C4-2B (cell line): ENCODE measurements at regions not wholly inside any gene's neighbourhood (a gene's known extent, or its start where the extent isn't known, plus 50 kb on each side); places are given as distances from the start of the nearest gene placed in this dataset.

Experiments used
- H3K27ac ChIP-seq: fragments of 450-650 bp; 2 replicates; pipeline ENCODE4 v1.5.1; 2017
- ZFX ChIP-seq: fragments of 450-650 bp; IDR thresholded peaks from 2 replicates; pipeline ENCODE4 v1.6.1; 2017
- TF ChIP-seq, protein P1 (sequence below): fragments of 450-650 bp; conservative IDR thresholded peaks from 2 replicates; pipeline ENCODE4 v1.5.1; 2017; ENCODE audit warnings: mild to moderate bottlenecking

- no peak overlapping the region for H3K27ac ChIP-seq
- TF ChIP-seq ZFX = no peak
- TF ChIP-seq, protein P1, sequence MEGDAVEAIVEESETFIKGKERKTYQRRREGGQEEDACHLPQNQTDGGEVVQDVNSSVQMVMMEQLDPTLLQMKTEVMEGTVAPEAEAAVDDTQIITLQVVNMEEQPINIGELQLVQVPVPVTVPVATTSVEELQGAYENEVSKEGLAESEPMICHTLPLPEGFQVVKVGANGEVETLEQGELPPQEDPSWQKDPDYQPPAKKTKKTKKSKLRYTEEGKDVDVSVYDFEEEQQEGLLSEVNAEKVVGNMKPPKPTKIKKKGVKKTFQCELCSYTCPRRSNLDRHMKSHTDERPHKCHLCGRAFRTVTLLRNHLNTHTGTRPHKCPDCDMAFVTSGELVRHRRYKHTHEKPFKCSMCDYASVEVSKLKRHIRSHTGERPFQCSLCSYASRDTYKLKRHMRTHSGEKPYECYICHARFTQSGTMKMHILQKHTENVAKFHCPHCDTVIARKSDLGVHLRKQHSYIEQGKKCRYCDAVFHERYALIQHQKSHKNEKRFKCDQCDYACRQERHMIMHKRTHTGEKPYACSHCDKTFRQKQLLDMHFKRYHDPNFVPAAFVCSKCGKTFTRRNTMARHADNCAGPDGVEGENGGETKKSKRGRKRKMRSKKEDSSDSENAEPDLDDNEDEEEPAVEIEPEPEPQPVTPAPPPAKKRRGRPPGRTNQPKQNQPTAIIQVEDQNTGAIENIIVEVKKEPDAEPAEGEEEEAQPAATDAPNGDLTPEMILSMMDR = no peak
These were observed 160.9 kb downstream of the GATB start for GRCh38 chr4:151599863-151600262.

GRCh38 chr4:151600432-151600831 is 160.4 kb downstream of the GATB start:
- no peak overlapping the region for H3K27ac ChIP-seq
- no peak for TF ChIP-seq ZFX
- TF ChIP-seq, protein P1 = no peak

GRCh38 chr4:151603377-151603776 is 157.4 kb downstream of the GATB start:
- no peak for TF ChIP-seq ZFX
- TF ChIP-seq, protein P1 = no peak

GRCh38 chr4:151604238-151604637 is 156.6 kb downstream of the GATB start:
- H3K27ac ChIP-seq = no peak overlapping the region
- no peak for TF ChIP-seq ZFX
- TF ChIP-seq, protein P1 = peak; percentile 68

More at GRCh38 chr4:151603377-151603776, 157.4 kb downstream of the GATB start:
- no peak overlapping the region for H3K27ac ChIP-seq

DNA sequence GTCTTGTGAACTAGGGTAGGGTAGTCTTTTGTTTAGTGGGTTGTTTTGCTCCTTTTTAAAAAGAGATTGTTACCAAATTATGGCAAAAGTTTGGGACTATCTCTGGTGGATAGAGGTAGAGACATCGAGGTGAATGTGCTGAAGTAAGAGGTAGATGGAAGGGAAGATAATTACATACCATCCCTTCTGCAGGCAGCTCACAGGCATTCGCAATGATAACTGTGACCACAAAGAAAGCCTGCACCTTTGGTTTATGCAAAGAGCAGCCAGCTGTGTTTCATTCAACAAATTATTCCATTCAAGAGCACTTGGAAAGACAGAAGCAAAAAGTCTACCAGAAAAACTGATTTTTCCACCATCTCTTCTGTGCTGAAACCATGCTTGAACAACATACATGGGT is 155.6 kb downstream of the GATB start:
- H3K27ac ChIP-seq = no peak overlapping the region
- no peak for TF ChIP-seq ZFX
- TF ChIP-seq, protein P1 = no peak

DNA sequence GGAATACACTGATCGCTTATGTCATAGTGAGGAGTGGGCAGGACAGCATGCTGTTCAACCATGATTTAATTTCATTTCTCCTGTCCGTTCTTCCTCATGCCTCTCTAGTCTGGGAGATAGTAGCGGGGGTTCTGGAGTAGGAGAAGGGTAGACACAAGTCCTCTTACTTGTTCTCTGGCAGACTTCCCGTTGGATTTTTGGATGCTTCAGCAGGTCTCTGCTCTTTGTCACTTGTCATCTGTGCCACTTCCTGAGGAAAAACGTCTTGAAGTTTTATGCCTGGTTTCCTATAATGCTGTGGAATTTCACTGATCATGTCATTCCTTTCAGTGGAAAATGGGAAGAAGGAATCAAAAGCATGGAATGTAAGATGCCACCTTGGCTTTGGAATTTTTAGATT is 154.7 kb downstream of the GATB start:
- no peak overlapping the region for H3K27ac ChIP-seq
- TF ChIP-seq ZFX = no peak
- TF ChIP-seq, protein P1 = no peak

DNA sequence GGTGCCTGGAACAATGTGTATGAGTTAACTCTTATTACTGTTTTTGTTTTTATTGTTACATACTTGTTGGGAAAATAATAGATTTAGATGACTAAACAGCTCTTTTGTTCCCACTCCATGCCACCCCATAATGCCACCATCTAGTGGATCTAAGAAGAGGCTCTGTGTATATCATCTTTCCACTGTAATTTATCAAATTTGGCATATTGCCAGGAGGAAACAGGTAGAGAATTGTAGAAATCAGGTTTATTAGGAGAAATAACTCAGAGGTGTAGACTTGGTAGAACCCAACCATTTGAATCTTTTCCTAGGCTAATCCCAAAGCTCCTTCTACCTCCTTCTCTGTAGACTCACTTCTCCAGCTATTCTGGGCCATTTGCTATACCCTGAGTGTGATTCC is 150.6 kb downstream of the GATB start:
- no peak overlapping the region for H3K27ac ChIP-seq
- TF ChIP-seq, protein P1 = no peak
